ENCODE measurements at regions not wholly inside any gene's neighbourhood (a gene's known extent, or its start where the extent isn't known, plus 50 kb on each side); places are given as distances from the start of the nearest gene placed in this dataset.
A peak's percentile ranks its signal among the peaks of the same experiment; 100 is the strongest.

GRCh38 chr5:10856683-10857337, 95.8 kb upstream of the DAP start:
- Histone ChIP-seq H4K5ac (ENCODE audit: insufficient read length, low read depth, low read length) (peak overlapping the region; percentile 19), H3K56ac (ENCODE audit: insufficient read length, low read depth, low read length) (no peak overlapping the region), H3K14ac (ENCODE audit: insufficient read depth, low read length) (peak overlapping the region; percentile 78), H3K18ac (ENCODE audit: insufficient read length, low read depth, low read length) (peak overlapping the region; percentile 91), H4K91ac (ENCODE audit: insufficient read length, low read depth, low read length) (no peak overlapping the region), H3T11ph (ENCODE audit: low read length) (no peak overlapping the region), H2AK5ac (ENCODE audit: insufficient read length, low read length) (no peak overlapping the region), H3K9ac (ENCODE audit: extremely low read depth, insufficient read length, low read length) (no peak overlapping the region), H3K79me1 (ENCODE audit: insufficient read depth, low read depth, low read length, poor library complexity, severe bottlenecking) (no peaks in the 10 kb centered on the region), H3K23me2 (ENCODE audit: insufficient read length, low read depth, low read length, poor library complexity, severe bottlenecking) (no peaks in the 10 kb centered on the region), H2BK15ac (ENCODE audit: low read depth, low read length) (no peak overlapping the region), H2BK20ac (ENCODE audit: low read depth, low read length, poor library complexity, severe bottlenecking) (peak overlapping the region; percentile 95), H2AFZ (ENCODE audit: low read length) (no peak overlapping the region), H4K8ac (replicated peaks; ENCODE audit: insufficient read length, low read depth, low read length) (no peak overlapping the region), H3K9me3 (ENCODE audit: control insufficient read depth, low read depth, low read length) (no peaks in the 10 kb centered on the region), H2BK120ac (ENCODE audit: low read depth, low read length, poor library complexity, severe bottlenecking) (no peak overlapping the region), H3K4ac (ENCODE audit: low read depth, low read length) (peak overlapping the region; percentile 6; the same call in 1 of the 2 replicates), H4K20me1 (ENCODE audit: control insufficient read depth, insufficient read depth, insufficient read length) (no peaks in the 10 kb centered on the region), H3K4me1 (ENCODE audit: insufficient read depth, low read length) (peaks cover 6% of the 10 kb centered on the region; the same call in 1 of the 2 replicates), H3K4me2 (ENCODE audit: insufficient read depth, insufficient read length, low read length) (peak overlapping the region; percentile 5), H3K27ac (ENCODE audit: insufficient read length, low read depth, low read length) (no peak overlapping the region), H2BK5ac (ENCODE audit: insufficient read length, low read length) (no peak overlapping the region), H2BK12ac (ENCODE audit: insufficient read length, low read depth, low read length) (no peak overlapping the region), H3K23ac (ENCODE audit: insufficient read length, low read depth, low read length) (no peak overlapping the region), H3K79me2 (ENCODE audit: insufficient read depth, low read length) (no peaks in the 10 kb centered on the region), H3K27me3 (ENCODE audit: insufficient read depth, low read length) (no peaks in the 10 kb centered on the region)
- Mint-ChIP-seq H3K36me3 (ENCODE audit: insufficient read depth in 1 of 3, low read depth in 3 of 3) (no peaks in the 10 kb centered on the region), H3K27me3 (ENCODE audit: low read depth) (peaks cover 51% of the 10 kb centered on the region), H3K9me3 (peaks cover 0 to 2% of the 10 kb centered on the region in 2 experiments; a peak in 2 of 5 replicates), H3K4me3 (peak overlapping the region; percentile 31 to 45; a peak in 4 of 5 replicates), H3K27ac (peak overlapping the region; percentile 66 to 95 (median 94); a peak in 5 of 7 replicates), H3K4me1 (peaks cover 36 to 42% of the 10 kb centered on the region in 2 experiments)
- no CpG with 5 or more reads among the region's 16 CpGs for WGBS (ENCODE audit: extremely low coverage, insufficient read length, low lambda C conversion rate)
- peak; percentile 94 for TF ChIP-seq CTCF (conservative IDR thresholded peaks at IDR 0.05)
- DNase-seq = peak; percentile 88
